H54 (cell line): ENCODE measurements at regions not wholly inside any gene's neighbourhood (a gene's known extent, or its start where the extent isn't known, plus 50 kb on each side); places are given as distances from the start of the nearest gene placed in this dataset.

ENCODE experiments used
- DNase-seq: peaks from one replicate; pipeline ENCODE4 v3.0.0; 2011; ENCODE audit warnings: low spot score, mixed read lengths; ENCODE audit not compliant: insufficient read length
- FAIRE-seq: peaks from 3 replicates; lab custom pipeline; 2011; peaks lifted over from hg19 to GRCh38; lab: Jason Lieb, UNC
- POLR2A ChIP-seq: IDR thresholded peaks from 2 replicates; pipeline ENCODE4 v1.6.1; 2011; ENCODE audit warnings: low read depth, mild to moderate bottlenecking, low read length

GRCh38 chr3:177820683-177821316 lies 623.5 kb upstream of the TBL1XR1 start:
- DNase-seq (no peak), FAIRE-seq (no peak)

DNA sequence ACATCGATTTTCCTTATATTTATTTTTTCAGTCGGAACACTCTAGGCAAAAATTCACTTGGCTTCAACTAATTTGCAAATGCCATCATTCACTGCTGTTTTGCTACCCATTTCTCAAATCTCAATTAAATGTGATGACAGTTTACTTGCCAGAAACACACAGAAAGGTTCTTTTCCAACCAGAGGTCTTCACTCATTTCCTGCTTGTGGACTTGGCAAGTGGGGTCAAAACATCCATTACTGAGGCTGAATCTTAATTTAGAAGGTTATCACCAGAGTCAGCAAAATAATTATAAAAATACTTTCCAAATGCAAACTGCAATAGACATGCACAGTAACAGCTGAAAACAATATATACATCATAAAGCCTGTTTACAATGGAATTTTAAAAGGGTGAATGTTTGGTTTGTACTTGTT lies 625.4 kb upstream of the TBL1XR1 start:
- no peak for FAIRE-seq
- TF ChIP-seq POLR2A = no peak
- DNase-seq = no peak

More at GRCh38 chr3:177820683-177821316, 623.5 kb upstream of the TBL1XR1 start:
- no peak for TF ChIP-seq POLR2A

DNA sequence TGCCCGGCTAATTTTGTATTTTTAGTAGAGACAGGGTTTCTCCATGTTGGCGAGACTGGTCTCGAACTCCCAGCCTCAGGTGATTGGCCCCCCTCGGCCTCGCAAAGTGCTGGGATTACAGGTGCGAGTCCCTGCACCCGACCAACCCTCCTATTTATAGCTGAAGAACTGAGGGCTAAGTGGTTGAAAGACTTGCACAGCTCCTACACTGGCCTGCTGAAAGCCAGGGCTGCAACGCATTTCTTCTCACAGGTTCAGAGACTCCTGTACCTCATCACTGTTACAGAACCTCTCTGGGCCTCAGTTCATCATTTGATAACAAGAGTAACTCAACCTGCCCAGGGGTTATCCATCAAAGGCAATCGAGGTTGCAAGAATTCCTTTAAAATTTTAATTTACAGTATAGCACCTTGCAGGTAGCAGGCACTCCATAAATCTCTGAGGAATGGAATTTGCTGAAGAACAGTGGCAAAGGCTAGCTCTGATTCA lies 626.5 kb upstream of the TBL1XR1 start:
- no peak for TF ChIP-seq POLR2A
- DNase-seq (no peak), FAIRE-seq (no peak)

GRCh38 chr3:177824190-177824786 lies 627.0 kb upstream of the TBL1XR1 start:
- TF ChIP-seq POLR2A = no peak
- DNase-seq (no peak), FAIRE-seq (peak; percentile 90)

- DNase-seq (no peak), FAIRE-seq (no peak)
- TF ChIP-seq POLR2A = no peak
These were observed 627.6 kb upstream of the TBL1XR1 start for GRCh38 chr3:177824841-177825240.

- FAIRE-seq (no peak), DNase-seq (no peak)
- TF ChIP-seq POLR2A = no peak
These were observed 629.0 kb upstream of the TBL1XR1 start for GRCh38 chr3:177826253-177826652.

DNA sequence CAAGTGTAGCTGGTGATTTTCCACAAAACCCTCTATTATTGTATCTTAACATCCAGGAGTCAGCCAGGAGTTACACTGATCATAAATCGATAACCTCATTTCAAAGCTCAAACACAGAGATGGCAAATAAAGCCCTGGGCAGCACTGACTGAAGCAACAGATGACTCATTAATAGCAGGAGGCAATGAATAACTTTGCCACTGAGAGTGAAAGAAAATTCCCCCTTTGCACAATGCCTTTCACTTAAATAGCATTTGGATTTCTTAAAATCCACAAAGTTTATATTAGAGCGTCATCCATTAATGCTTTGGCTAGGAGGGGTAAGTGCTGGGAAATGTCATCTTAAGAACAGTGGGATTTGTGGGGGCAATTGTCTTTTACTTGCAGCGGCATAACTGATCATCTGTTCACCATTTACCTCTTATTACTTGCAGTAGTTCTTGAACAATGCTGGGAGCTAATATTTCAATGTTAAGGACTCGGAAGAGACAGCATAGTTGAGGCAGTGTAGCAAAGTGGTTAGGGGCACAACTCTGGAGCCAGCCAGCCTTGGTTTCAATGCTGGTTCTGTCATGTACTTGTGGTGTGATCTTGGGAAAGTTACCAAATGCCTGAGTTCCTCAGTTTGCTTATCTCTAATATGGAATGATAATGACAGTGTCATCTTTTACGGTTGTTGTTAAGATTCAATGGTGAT lies 630.4 kb upstream of the TBL1XR1 start:
- FAIRE-seq = peak; percentile 92
- DNase-seq = no peak
- TF ChIP-seq POLR2A = no peak

DNA sequence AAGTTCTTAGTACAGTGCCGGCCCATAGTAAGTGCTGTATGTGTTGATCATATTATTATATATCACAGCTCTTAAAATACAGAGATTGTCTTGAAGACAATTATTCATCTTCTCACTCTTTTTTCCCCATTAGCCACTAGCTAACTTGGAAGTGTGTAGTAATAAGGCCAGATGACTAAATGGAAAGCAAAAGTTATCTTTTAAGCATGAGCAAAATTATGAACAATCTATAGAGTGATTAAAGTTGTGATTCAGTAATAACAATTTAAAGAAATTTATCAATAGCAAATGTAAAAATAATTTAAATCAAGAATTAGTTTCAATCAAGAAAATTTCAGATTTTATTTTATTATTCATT lies 630.9 kb upstream of the TBL1XR1 start:
- TF ChIP-seq POLR2A = no peak
- DNase-seq (no peak), FAIRE-seq (no peak)

- DNase-seq = no peak
- FAIRE-seq = peak; percentile 80
These were observed 633.1 kb upstream of the TBL1XR1 start for GRCh38 chr3:177830411-177830849.

DNA sequence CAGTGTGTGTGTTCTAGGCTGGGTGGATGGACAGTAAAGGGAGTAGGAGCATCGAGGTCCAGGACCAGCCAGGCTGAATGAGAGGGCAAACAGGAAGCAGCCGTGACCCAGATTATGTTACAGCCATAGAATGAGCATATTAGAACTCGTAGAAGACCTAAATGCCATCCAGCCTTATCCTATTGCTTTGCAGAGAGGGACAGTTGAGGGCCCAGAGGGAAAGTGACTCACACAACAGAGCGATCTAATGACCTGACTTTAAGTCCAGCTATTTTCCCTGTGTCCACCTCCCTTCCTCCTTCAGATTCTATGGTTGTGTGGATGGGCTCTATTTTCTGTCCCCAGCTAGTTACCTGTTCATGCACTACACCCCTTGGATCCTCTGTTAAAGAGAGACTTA lies 634.1 kb upstream of the TBL1XR1 start:
- no peak for TF ChIP-seq POLR2A
- FAIRE-seq = peak; percentile 64

More at GRCh38 chr3:177830411-177830849, 633.1 kb upstream of the TBL1XR1 start:
- no peak for TF ChIP-seq POLR2A

GRCh38 chr3:177832880-177833279 lies 635.6 kb upstream of the TBL1XR1 start:
- DNase-seq (no peak), FAIRE-seq (no peak)
- TF ChIP-seq POLR2A = no peak

More for the DNA sequence above, 634.1 kb upstream of the TBL1XR1 start:
- DNase-seq = no peak

DNA sequence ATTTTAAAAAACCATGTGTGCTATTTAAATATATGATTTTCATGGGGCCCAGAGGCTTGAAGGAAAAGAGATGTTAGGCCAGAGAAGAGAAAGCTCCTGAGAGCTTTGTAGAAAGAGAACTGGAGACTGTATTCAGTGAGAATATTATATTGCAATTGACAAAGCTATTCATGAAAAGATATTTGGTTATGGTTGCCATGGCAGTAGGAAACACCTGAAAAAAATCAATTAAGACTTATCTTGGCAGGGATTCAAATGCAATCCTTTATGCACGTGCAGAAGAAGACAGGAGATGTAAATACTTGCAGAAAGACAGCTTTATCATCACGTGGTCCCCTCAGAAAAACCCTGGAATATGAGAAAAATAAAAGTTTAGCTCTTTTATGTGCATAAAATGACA lies 636.0 kb upstream of the TBL1XR1 start:
- DNase-seq (no peak), FAIRE-seq (no peak)
- TF ChIP-seq POLR2A = no peak

GRCh38 chr3:177835008-177835407 lies 637.7 kb upstream of the TBL1XR1 start:
- DNase-seq (peak; percentile 35), FAIRE-seq (peak; percentile 99)
- no peak for TF ChIP-seq POLR2A

DNA sequence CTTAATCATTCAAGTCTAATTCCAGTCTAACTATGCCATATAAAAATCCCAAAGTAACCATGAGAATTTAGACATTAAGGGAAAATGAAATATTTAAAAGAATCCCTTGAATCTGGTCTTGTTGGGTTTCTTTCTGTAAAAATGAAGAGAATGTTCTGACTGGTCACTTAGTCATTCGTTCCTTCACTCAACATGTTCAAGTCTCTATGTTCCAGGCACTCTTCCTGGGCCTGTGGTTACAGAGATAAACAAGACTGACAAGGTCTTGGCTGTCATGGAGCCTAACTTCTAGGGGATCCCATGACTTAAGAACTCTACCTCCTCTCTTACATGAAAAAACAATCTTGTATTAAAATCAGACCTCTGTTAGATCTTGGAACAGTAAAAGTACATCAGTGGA lies 638.6 kb upstream of the TBL1XR1 start:
- FAIRE-seq = peak; percentile 58
- no peak for DNase-seq
- no peak for TF ChIP-seq POLR2A

GRCh38 chr3:177836671-177837070 lies 639.4 kb upstream of the TBL1XR1 start:
- DNase-seq = no peak
- TF ChIP-seq POLR2A = no peak
- no peak for FAIRE-seq
